Heart left ventricle (tissue), 16 donors: ENCODE measurements at regions not wholly inside any gene's neighbourhood (a gene's known extent, or its start where the extent isn't known, plus 50 kb on each side); places are given as distances from the start of the nearest gene placed in this dataset.

Experiments used
- ATAC-seq, 4 donors: fragments of 200-7000 bp; cut with Tn5 transposase; one replicate each; pipeline ENCODE4 v1.9.1; 2020 to 2022; ENCODE audit warnings: moderate library complexity in 4 of 4, mild to moderate bottlenecking in 3 of 4, moderate number of reproducible peaks in 1 of 4
- DNase-seq, 5 donors: peaks; one replicate each; pipeline ENCODE4 v3.0.0-alpha.2; 2020
- H3K27ac ChIP-seq, 12 donors: fragments of 200-600 bp; sonication (generic) in 4 of 12; one replicate each; pipeline versions ENCODE4 v1.5.0 to v1.8.0; 2016 to 2022; ENCODE audit warnings: mild to moderate bottlenecking in 2 of 12
- H3K27me3 ChIP-seq, 9 donors: fragments of 200-600 bp; sonication (generic) in 2 of 9; one replicate each; pipeline versions ENCODE4 v1.5.1 to v1.8.0; 2016 to 2022; ENCODE audit warnings: mild to moderate bottlenecking in 3 of 9
- H3K36me3 ChIP-seq, 9 donors: fragments of 200-600 bp; sonication (generic) in 2 of 9; one replicate each; pipeline versions ENCODE4 v1.5.0 to v1.8.0; 2018 to 2022; ENCODE audit warnings: mild to moderate bottlenecking in 2 of 9
- H3K4me1 ChIP-seq, 12 donors: fragments of 200-600 bp; sonication (generic) in 4 of 12; one replicate each; pipeline versions ENCODE4 v1.5.0 to v1.8.0; 2016 to 2022; ENCODE audit warnings: mild to moderate bottlenecking in 3 of 12
- H3K4me3 ChIP-seq, 12 donors: fragments of 200-600 bp; sonication (generic) in 4 of 12; one replicate each; pipeline versions ENCODE4 v1.5.0 to v1.8.0; 2017 to 2022; ENCODE audit warnings: mild to moderate bottlenecking in 9 of 12, moderate library complexity in 4 of 12
- H3K9me3 ChIP-seq, 12 donors: fragments of 200-600 bp; sonication (generic) in 4 of 12; one replicate each; pipeline versions ENCODE4 v1.5.0 to v1.8.0; 2016 to 2022; ENCODE audit warnings: mild to moderate bottlenecking in 1 of 12
- CTCF ChIP-seq, 12 donors: fragments of 200-600 bp; sonication (generic) in 4 of 12; IDR thresholded peaks; one replicate each; pipeline versions ENCODE4 v1.5.0 to v1.8.0; 2018 to 2022; ENCODE audit warnings: antibody characterized with exemption in 12 of 12, mild to moderate bottlenecking in 5 of 12
- POLR2A ChIP-seq, 2 donors: fragments of 450-650 bp; IDR thresholded peaks; one replicate each; pipeline ENCODE4 v1.6.1; 2017; ENCODE audit warnings: antibody characterized with exemption in 2 of 2, mild to moderate bottlenecking in 2 of 2, moderate library complexity in 2 of 2
- WGBS, 4 donors: extraction: QIAGEN DNeasy Blood & Tissue Kit in 2 of 4; methylation state at CpG; one replicate each; pipeline versions ENCODE4 v1.1.5 to v1.1.7; 2013 to 2018; 5-methylcytosine and 5-hydroxymethylcytosine counted together
- intact Hi-C, 10 donors: fragments of 100-400 bp; cut with DNase I; formaldehyde crosslinking; loops; one replicate each; pipeline versions ENCODE4 v1.11.1 to v1.14.2; 2022
- donor health status: ischemic (EF 13 %, LVEDD 7.1; RV severe dilation, severe dysfunction).
- donor health status: healthy with polysubstance abuse.
- donor health status: DM: no; HTN: yes; CAD: no.
- donor health status: DM: no; HTN: no; CAD: no.
- donor health status: ischemic (EF 25% LVEDD 6.9; RV normal size, moderate dysfunction).
- donor health status: ischemic (EF 25% LVEDD 5.7; RV mildly dilated, moderate dysfunction).
- donor health status: healthy.
- donor health status: DM: yes; HTN: yes; CAD: no.
- donor health status: ischemic (EF 35%, LVEDD 5.7; RV mildly dilated, moderate dysfunction).
- donor health status: nonischemic (EF 11% LVEDD 7.7; RV severe dilation, severe dysfunction).
- donor health status: DM: yes; HTN: yes; CAD: no.
- donor health status: PGD.
- donor health status: ischemic (EF 29% LVEDD 5.4; RV normal size, mild dysfunction).
- donor health status: nonischemic (EF 23%, LVEDD 6.1; RV moderate dilation, normal function).

- no peak for DNase-seq
- no peak overlapping the region for H3K27ac ChIP-seq
Observed at GRCh38 chrX:102042372-102043325, 82.8 kb upstream of the TCEAL2 start.

GRCh38 chrX:102029026-102029425 is 96.5 kb upstream of the TCEAL2 start:
- H3K4me1 ChIP-seq = no peaks in the 10 kb centered on the region
- no peak for ATAC-seq

More at GRCh38 chrX:102042372-102043325, 82.8 kb upstream of the TCEAL2 start:
- intact Hi-C loops = no loop called here
- 68 to 78% (median 71%) methylated on average over 7 of the region's 7 CpGs for WGBS, 4 donors
- Histone ChIP-seq H3K27me3 (no peaks in the 10 kb centered on the region), H3K9me3 (peaks cover 0 to 11% (median 0%) of the 10 kb centered on the region in 12 donors), H3K4me1 (no peaks in the 10 kb centered on the region), H3K36me3 (no peaks in the 10 kb centered on the region), H3K4me3 (no peak overlapping the region)
- ATAC-seq = no peak
- TF ChIP-seq CTCF (IDR thresholded peaks at IDR 0.05) (no peak), POLR2A (IDR thresholded peaks at IDR 0.05) (no peak)

GRCh38 chrX:102018208-102018607 is 86.4 kb upstream of the ZMAT1 start:
- ATAC-seq = no peak
- no peak overlapping the region for H3K27ac ChIP-seq
- intact Hi-C loops = no loop called here

More at GRCh38 chrX:102029026-102029425, 96.5 kb upstream of the TCEAL2 start:
- no peaks in the 10 kb centered on the region for H3K27me3 ChIP-seq
- WGBS, 4 donors = 34 to 62% (median 51%) methylated on average over 2 of the region's 2 CpGs; no CpG with 5 or more reads in 1 of the 4 donors
- no peak overlapping the region for H3K27ac ChIP-seq
- H3K4me3 ChIP-seq = no peak overlapping the region
- TF ChIP-seq CTCF (IDR thresholded peaks at IDR 0.05) = no peak
- no peak for TF ChIP-seq POLR2A (IDR thresholded peaks at IDR 0.05)
- intact Hi-C loops = no loop called here
- H3K36me3 ChIP-seq = no peaks in the 10 kb centered on the region
- H3K9me3 ChIP-seq = peaks cover 0 to 27% (median 2%) of the 10 kb centered on the region in 12 donors
- DNase-seq = no peak

More at GRCh38 chrX:102018208-102018607, 86.4 kb upstream of the ZMAT1 start:
- Histone ChIP-seq H3K36me3 (no peaks in the 10 kb centered on the region), H3K4me3 (no peak overlapping the region), H3K4me1 (no peaks in the 10 kb centered on the region), H3K27me3 (no peaks in the 10 kb centered on the region), H3K9me3 (peaks cover 0 to 19% (median 0%) of the 10 kb centered on the region in 12 donors)
- TF ChIP-seq CTCF (IDR thresholded peaks at IDR 0.05) = no peak
- no peak for TF ChIP-seq POLR2A (IDR thresholded peaks at IDR 0.05)
- 74 to 80% (median 77%) methylated on average over 4 of the region's 4 CpGs for WGBS, 4 donors
- DNase-seq = no peak
